ENCODE measurements at regions not wholly inside any gene's neighbourhood (a gene's known extent, or its start where the extent isn't known, plus 50 kb on each side); places are given as distances from the start of the nearest gene placed in this dataset.

- TF ChIP-seq ZFX (IDR thresholded peaks at IDR 0.05): no peak
- TF ChIP-seq, protein P1, sequence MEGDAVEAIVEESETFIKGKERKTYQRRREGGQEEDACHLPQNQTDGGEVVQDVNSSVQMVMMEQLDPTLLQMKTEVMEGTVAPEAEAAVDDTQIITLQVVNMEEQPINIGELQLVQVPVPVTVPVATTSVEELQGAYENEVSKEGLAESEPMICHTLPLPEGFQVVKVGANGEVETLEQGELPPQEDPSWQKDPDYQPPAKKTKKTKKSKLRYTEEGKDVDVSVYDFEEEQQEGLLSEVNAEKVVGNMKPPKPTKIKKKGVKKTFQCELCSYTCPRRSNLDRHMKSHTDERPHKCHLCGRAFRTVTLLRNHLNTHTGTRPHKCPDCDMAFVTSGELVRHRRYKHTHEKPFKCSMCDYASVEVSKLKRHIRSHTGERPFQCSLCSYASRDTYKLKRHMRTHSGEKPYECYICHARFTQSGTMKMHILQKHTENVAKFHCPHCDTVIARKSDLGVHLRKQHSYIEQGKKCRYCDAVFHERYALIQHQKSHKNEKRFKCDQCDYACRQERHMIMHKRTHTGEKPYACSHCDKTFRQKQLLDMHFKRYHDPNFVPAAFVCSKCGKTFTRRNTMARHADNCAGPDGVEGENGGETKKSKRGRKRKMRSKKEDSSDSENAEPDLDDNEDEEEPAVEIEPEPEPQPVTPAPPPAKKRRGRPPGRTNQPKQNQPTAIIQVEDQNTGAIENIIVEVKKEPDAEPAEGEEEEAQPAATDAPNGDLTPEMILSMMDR (conservative IDR thresholded peaks at IDR 0.05): no peak
Measured at GRCh38 chr6:15871276-15871675, 208.4 kb upstream of the DTNBP1 start.

DNA sequence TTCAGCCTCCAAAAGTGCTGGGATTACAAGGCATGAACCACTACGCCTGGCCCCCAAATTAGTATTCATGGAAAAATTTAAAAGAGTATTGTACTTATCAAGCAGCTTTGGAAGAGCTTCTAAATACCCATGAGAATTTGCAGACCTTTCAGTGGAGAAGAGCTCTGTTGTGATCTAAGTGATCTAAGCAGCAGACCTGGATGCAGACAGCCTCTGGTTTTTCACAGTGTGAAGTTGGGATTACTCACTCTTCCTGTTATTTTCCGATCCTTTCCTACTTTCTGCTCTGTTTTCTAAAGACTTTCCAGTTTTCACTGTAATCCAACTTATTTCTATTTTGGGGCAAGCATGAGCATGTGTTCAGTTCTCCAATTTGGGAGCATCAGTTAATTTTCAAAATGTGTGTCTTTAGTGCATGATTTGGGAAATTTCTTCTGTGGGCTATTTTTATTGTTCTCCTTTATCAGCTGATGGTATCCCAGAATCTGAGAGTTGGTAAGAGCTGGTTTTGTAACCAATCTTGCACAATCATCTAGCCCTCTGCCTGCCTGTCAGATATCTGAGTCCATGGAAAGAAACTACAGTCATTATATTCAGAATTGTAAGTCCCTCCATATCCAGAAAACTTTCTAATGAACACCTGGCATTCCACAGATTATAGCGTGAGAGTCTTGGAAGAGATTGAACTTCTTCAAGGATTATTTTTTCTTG, 207.7 kb upstream of the DTNBP1 start:
- no peak overlapping the region for H3K27ac ChIP-seq
- no peak for TF ChIP-seq ZFX (IDR thresholded peaks at IDR 0.05)
- TF ChIP-seq, protein P1 (conservative IDR thresholded peaks at IDR 0.05): no peak

More at GRCh38 chr6:15871276-15871675, 208.4 kb upstream of the DTNBP1 start:
- H3K27ac ChIP-seq: no peak overlapping the region

DNA sequence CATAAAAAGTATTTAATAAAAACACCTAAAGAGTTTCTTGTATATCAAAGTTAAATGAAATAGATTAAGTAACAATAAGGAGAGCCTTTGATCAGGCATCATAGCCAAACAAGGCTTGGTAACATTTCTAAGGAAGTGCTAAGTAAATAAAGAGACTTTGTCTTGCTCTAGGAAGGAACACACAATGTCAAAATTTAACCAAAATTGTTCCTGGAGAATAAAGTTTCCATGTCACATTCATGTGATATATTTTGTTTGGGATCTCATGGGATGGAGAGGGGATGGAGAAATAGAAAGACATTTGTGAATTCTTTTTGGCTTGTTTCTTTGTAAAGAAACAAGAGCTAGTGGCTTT, 201.9 kb upstream of the DTNBP1 start:
- no peak overlapping the region for H3K27ac ChIP-seq
- TF ChIP-seq, protein P1 (conservative IDR thresholded peaks at IDR 0.05): no peak
- no peak for TF ChIP-seq ZFX (IDR thresholded peaks at IDR 0.05)

- H3K27ac ChIP-seq: no peak overlapping the region
- no peak for TF ChIP-seq ZFX (IDR thresholded peaks at IDR 0.05)
- TF ChIP-seq, protein P1 (conservative IDR thresholded peaks at IDR 0.05): no peak
Measured at GRCh38 chr6:15864038-15864707, 201.3 kb upstream of the DTNBP1 start.

GRCh38 chr6:15862810-15863209, 200.0 kb upstream of the DTNBP1 start:
- H3K27ac ChIP-seq: no peak overlapping the region
- TF ChIP-seq, protein P1 (conservative IDR thresholded peaks at IDR 0.05): no peak

DNA sequence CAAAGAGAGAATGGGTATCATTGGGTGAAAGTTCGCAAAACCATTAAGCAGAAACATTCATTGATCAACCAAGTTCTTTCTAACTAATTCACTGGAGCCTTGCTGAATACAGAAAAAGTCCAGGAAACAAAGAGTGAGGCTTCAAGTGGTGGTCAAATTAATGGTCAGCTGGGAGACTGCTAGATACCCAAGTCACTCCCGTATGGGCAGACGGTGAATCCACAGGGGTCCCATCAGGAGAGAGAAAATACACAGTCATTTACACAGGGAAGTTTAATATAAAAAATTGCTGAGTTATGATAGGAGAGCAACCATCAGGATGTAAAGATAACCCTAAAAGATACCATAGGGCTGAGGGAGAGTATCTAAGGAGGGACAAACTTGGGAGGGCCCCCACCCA, 198.7 kb upstream of the DTNBP1 start:
- TF ChIP-seq, protein P1 (conservative IDR thresholded peaks at IDR 0.05): no peak
- no peak for TF ChIP-seq ZFX (IDR thresholded peaks at IDR 0.05)
- no peak overlapping the region for H3K27ac ChIP-seq
